T-helper 1 cell treated with Interleukin-12 subunit alpha and Interleukin-12 subunit beta and Interleukin-4 antibody, amounts not matched to agents 30 μg/mL and 1 μg/mL, for 36 hours (primary cell): ENCODE measurements at regions not wholly inside any gene's neighbourhood (a gene's known extent, or its start where the extent isn't known, plus 50 kb on each side); places are given as distances from the start of the nearest gene placed in this dataset.
"Not testable (repeated sequence)": the region's sequence is repeated elsewhere in the genome, so short reads cannot be mapped to it uniquely, and the experiment has no call there.

Experiments used
- H3K27ac Mint-ChIP-seq: one replicate; pipeline ENCODE4 v1.8.0; 2021; ENCODE audit warnings: mild to moderate bottlenecking, mixed read lengths
- H3K27me3 Mint-ChIP-seq: one replicate; pipeline ENCODE4 v1.8.0; 2021; ENCODE audit warnings: low read depth, mixed read lengths
- H3K36me3 Mint-ChIP-seq: one replicate; pipeline ENCODE4 v1.8.0; 2021; ENCODE audit warnings: low read depth, mixed read lengths
- H3K4me1 Mint-ChIP-seq: one replicate; pipeline ENCODE4 v1.8.0; 2021; ENCODE audit warnings: low read depth, mixed read lengths
- H3K4me3 Mint-ChIP-seq: one replicate; pipeline ENCODE4 v1.8.0; 2021; ENCODE audit warnings: mild to moderate bottlenecking, moderate library complexity, mixed read lengths
- H3K9me3 Mint-ChIP-seq: one replicate; pipeline ENCODE4 v1.8.0; 2021; ENCODE audit warnings: mixed read lengths

DNA sequence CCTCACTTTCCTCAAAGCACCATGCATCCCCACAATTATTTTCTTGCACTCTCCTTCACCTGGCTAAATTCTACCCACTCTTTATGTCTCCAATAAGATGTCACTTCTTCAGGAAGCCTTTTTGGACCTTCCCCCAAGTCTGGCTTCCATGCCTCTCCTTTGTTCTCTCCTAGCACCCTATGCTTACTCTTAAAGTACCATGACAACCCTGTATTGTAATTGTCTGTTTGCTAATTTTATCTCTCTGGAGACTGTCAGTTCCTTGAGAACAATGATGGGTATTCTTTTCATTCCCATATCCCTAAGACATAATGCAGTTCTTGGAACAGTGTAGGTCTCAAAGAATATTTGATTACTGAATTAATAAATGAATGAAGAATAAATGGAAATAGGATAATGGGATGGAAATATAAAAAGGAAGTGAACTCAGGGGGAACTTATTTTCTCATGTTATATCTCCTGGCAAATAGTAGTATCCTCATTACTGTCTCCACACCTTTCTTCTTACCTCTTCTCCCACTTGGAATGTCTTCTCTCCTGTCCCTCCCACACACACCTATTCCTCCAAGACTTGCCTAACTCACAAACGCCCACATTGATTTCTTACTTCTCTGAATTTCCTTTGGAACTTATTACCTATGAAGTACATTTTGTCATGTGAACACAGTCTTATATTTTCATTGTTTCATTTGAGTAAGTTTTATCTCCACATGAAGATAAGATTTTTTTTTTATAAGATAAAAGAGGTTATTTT, 499.1 kb downstream of the NFIB start:
- H3K27ac Mint-ChIP-seq = no peak overlapping the region
- no peaks in the 10 kb centered on the region for H3K9me3 Mint-ChIP-seq
- no peaks in the 10 kb centered on the region for H3K27me3 Mint-ChIP-seq
- H3K4me3 Mint-ChIP-seq = no peak overlapping the region
- no peaks in the 10 kb centered on the region for H3K4me1 Mint-ChIP-seq
- H3K36me3 Mint-ChIP-seq = no peaks in the 10 kb centered on the region

DNA sequence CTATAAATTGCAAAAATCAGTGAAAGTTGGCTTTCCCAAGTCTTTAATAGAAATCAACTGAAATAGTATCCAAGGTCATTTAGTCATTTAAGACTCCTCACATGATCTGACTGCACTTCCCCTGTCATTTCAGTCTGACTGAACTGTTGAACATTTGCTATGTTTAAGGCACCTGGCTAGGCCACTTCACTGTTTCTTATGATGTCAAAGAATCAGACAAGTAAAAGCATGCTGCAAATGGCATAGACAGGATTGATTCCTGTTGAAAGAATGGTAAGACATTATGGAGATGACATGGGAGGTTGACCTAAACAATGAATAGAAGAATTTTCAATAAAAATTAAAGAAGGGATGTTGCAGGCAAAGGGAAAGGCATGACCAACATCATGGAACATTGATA, 502.1 kb downstream of the NFIB start:
- H3K4me1 Mint-ChIP-seq = no peaks in the 10 kb centered on the region
- H3K27ac Mint-ChIP-seq = no peak overlapping the region
- H3K4me3 Mint-ChIP-seq = no peak overlapping the region
- H3K27me3 Mint-ChIP-seq = no peaks in the 10 kb centered on the region
- no peaks in the 10 kb centered on the region for H3K36me3 Mint-ChIP-seq
- H3K9me3 Mint-ChIP-seq = no peaks in the 10 kb centered on the region

- Mint-ChIP-seq H3K4me3 (no peak overlapping the region), H3K36me3 (no peaks in the 10 kb centered on the region), H3K9me3 (peaks cover 2% of the 10 kb centered on the region), H3K27me3 (no peaks in the 10 kb centered on the region), H3K27ac (no peak overlapping the region), H3K4me1 (no peaks in the 10 kb centered on the region)
Observed at GRCh38 chr9:13810510-13810909, 503.4 kb downstream of the NFIB start.

GRCh38 chr9:13809401-13809800, 504.5 kb downstream of the NFIB start:
- Mint-ChIP-seq H3K27me3 (no peaks in the 10 kb centered on the region), H3K4me1 (no peaks in the 10 kb centered on the region), H3K36me3 (no peaks in the 10 kb centered on the region), H3K27ac (no peak overlapping the region), H3K9me3 (peaks cover 4% of the 10 kb centered on the region), H3K4me3 (no peak overlapping the region)

DNA sequence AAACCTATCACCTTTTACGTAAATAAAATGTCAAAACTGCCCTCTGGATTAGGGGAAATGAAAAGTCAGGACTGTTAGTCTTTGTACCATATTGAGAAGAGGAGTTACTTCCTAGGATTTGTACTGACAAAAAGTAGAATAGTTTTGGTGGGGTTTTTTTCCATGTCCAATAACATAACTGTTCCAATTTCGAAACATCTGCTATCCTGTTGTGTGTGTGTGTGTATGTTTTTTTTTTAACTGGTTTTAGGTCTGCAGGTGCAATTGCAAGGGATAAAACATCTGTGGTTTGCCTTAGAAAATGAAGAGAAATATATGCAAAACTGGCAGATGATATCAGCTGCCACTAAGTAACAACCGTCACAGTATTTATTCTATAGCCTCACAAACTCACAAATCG, 506.8 kb downstream of the NFIB start:
- no peak overlapping the region for H3K27ac Mint-ChIP-seq
- H3K4me1 Mint-ChIP-seq = no peaks in the 10 kb centered on the region
- peaks cover 4% of the 10 kb centered on the region for H3K9me3 Mint-ChIP-seq
- H3K27me3 Mint-ChIP-seq = no peaks in the 10 kb centered on the region
- no peaks in the 10 kb centered on the region for H3K36me3 Mint-ChIP-seq
- H3K4me3 Mint-ChIP-seq = no peak overlapping the region

GRCh38 chr9:13806714-13807113, 507.2 kb downstream of the NFIB start:
- Mint-ChIP-seq H3K36me3 (no peaks in the 10 kb centered on the region), H3K4me1 (no peaks in the 10 kb centered on the region), H3K27ac (no peak overlapping the region), H3K27me3 (no peaks in the 10 kb centered on the region), H3K9me3 (peaks cover 4% of the 10 kb centered on the region), H3K4me3 (no peak overlapping the region)

DNA sequence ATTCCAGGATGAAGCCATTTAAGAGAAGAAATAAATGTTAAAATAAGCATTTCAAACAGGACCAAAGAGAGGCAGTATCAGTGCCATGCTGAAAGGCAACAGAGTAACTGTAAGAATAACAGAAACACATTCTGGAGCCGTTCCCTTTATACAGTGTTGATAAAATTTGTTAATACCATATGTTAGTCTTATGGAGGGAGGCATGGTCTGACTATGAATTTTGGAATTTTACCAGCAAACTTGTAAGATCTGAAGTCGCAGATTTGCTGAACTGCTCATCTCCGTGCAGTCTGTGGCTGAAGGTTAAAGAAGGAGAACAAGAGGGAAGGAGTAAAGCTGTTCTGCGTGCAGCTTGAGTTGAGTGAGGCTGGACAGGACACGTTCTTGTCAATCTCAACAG, 508.4 kb downstream of the NFIB start:
- no peak overlapping the region for H3K27ac Mint-ChIP-seq
- H3K4me3 Mint-ChIP-seq = no peak overlapping the region
- peaks cover 4% of the 10 kb centered on the region for H3K9me3 Mint-ChIP-seq
- H3K4me1 Mint-ChIP-seq = no peaks in the 10 kb centered on the region
- H3K27me3 Mint-ChIP-seq = no peaks in the 10 kb centered on the region
- no peaks in the 10 kb centered on the region for H3K36me3 Mint-ChIP-seq

GRCh38 chr9:13804532-13804931, 509.4 kb downstream of the NFIB start:
- Mint-ChIP-seq H3K4me1 (no peaks in the 10 kb centered on the region), H3K36me3 (no peaks in the 10 kb centered on the region), H3K9me3 (peaks cover 4% of the 10 kb centered on the region), H3K27ac (no peak overlapping the region), H3K4me3 (no peak overlapping the region), H3K27me3 (no peaks in the 10 kb centered on the region)

GRCh38 chr9:13800776-13801175, 513.2 kb downstream of the NFIB start:
- Mint-ChIP-seq H3K27ac (no peak overlapping the region), H3K27me3 (no peaks in the 10 kb centered on the region), H3K36me3 (no peaks in the 10 kb centered on the region), H3K9me3 (peaks cover 4% of the 10 kb centered on the region), H3K4me3 (no peak overlapping the region), H3K4me1 (no peaks in the 10 kb centered on the region)

- not testable (repeated sequence) for H3K4me1 Mint-ChIP-seq, H3K36me3 Mint-ChIP-seq
- H3K9me3 Mint-ChIP-seq = peaks cover 17% of the 10 kb centered on the region
Observed at GRCh38 chr9:13797701-13798100, 516.2 kb downstream of the NFIB start.

DNA sequence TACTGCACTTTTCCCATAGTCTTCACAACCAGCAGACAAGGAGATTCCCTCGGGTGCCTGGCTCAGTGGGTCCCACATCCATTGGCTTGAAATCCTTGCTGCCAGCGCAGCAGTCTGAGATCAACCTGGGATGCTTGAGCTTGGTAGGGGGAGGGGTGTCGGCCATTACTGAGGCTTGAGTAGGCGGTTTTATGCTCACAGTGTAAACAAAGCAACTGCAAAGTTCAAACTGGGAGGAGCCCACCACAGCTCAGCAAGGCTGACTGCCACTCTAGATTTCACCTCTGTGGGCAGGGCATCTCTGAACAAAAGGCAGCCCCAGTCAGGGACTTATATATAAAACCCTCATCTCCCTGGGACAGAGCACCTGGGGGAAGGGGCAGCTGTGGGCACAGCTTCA, 512.3 kb upstream of the MPDZ start:
- Mint-ChIP-seq H3K4me3 (no peak overlapping the region), H3K9me3 (peaks cover 21% of the 10 kb centered on the region), H3K27ac (no peak overlapping the region), H3K4me1 (no peaks in the 10 kb centered on the region), H3K36me3 (no peaks in the 10 kb centered on the region), H3K27me3 (no peaks in the 10 kb centered on the region)

More at GRCh38 chr9:13797701-13798100, 516.2 kb downstream of the NFIB start:
- not testable (repeated sequence) for H3K27me3 Mint-ChIP-seq, H3K4me3 Mint-ChIP-seq, H3K27ac Mint-ChIP-seq

- Mint-ChIP-seq H3K4me1 (no peaks in the 10 kb centered on the region), H3K9me3 (peaks cover 20% of the 10 kb centered on the region), H3K27me3 (no peaks in the 10 kb centered on the region), H3K27ac (no peak overlapping the region), H3K36me3 (no peaks in the 10 kb centered on the region), H3K4me3 (no peak overlapping the region)
Observed at GRCh38 chr9:13790055-13790454, 510.6 kb upstream of the MPDZ start.

DNA sequence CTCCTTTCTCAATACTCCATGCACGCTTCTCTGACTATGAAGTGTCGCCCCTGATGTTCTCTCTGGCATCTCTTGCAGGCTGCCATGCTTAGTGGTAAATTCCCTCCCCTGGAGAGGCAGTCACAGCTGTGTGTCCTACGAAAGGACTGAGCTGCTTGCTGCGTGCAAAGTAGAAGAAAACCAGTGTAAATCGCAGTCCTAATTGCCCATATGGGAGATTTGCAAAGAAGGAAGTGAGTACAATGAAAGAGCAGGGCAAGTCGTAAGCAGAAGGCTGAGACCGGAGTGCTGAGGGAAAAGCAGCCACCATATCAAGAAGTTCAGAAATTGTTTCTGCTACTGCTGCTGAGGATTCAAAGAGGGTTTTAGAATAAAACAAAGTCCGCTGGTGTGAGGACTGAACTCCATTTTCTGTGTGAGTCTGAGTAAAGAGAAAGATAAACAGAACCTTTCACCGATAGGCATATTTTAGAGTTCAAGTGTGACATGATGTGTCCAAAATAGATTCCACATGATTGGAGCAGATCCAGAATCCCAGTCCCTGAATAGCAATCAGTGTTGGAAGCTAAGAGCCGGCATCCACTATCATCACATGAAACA, 507.8 kb upstream of the MPDZ start:
- Mint-ChIP-seq H3K4me1 (no peaks in the 10 kb centered on the region), H3K27me3 (no peaks in the 10 kb centered on the region), H3K4me3 (no peak overlapping the region), H3K36me3 (no peaks in the 10 kb centered on the region), H3K27ac (no peak overlapping the region), H3K9me3 (peaks cover 7% of the 10 kb centered on the region)

DNA sequence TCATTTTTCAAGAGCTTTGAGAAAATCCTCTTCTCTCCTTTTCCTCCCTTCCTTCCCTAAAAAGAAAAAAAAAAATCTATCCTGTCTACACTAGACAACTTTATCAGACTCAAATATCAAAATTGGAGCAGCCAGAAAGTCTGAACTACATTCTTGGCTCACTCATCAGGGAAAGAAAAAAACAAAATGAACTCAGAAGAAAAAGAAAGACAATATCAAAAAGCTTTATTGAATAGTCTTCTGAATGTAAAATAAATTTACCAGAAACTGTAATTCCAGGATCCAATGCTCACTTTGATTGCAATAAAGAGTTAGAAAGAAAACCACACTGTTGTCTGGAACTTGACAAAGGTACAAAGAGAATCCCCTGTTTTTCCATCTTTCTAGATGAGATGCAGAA, 507.2 kb upstream of the MPDZ start:
- Mint-ChIP-seq H3K27me3 (no peaks in the 10 kb centered on the region), H3K9me3 (peaks cover 7% of the 10 kb centered on the region), H3K4me1 (no peaks in the 10 kb centered on the region), H3K4me3 (no peak overlapping the region), H3K27ac (no peak overlapping the region), H3K36me3 (no peaks in the 10 kb centered on the region)

DNA sequence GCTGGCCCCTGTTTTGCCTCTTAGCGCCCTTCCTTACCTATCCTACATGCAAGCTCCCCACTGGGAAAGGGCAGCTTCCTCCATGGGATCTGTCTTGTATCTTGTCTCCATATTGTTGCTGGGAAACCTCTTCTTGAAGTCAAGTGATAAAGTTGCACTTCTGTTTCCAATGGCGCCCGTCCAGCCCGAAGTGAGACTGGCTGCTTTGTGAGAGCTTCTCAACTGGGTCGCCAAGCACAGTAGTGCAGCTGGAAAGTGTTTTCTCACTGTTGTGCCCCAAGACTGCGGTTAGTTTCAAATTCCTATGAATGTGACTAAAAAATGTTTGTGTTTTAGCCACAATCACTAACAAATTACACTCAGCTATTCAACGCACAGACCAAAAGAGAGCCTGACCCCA, 506.6 kb upstream of the MPDZ start:
- H3K27ac Mint-ChIP-seq = no peak overlapping the region
- no peaks in the 10 kb centered on the region for H3K36me3 Mint-ChIP-seq
- peaks cover 5% of the 10 kb centered on the region for H3K9me3 Mint-ChIP-seq
- no peaks in the 10 kb centered on the region for H3K4me1 Mint-ChIP-seq
- H3K4me3 Mint-ChIP-seq = no peak overlapping the region
- no peaks in the 10 kb centered on the region for H3K27me3 Mint-ChIP-seq
